GM19239 (cell line): ENCODE measurements at regions not wholly inside any gene's neighbourhood (a gene's known extent, or its start where the extent isn't known, plus 50 kb on each side); places are given as distances from the start of the nearest gene placed in this dataset.

Source experiments
- DNase-seq: peaks from one replicate; pipeline ENCODE4 v3.0.0; 2011; ENCODE audit warnings: low spot score; ENCODE audit not compliant: insufficient read length
- FAIRE-seq: peaks from 2 replicates; lab custom pipeline; 2011; peaks lifted over from hg19 to GRCh38; lab: Jason Lieb, UNC

DNA sequence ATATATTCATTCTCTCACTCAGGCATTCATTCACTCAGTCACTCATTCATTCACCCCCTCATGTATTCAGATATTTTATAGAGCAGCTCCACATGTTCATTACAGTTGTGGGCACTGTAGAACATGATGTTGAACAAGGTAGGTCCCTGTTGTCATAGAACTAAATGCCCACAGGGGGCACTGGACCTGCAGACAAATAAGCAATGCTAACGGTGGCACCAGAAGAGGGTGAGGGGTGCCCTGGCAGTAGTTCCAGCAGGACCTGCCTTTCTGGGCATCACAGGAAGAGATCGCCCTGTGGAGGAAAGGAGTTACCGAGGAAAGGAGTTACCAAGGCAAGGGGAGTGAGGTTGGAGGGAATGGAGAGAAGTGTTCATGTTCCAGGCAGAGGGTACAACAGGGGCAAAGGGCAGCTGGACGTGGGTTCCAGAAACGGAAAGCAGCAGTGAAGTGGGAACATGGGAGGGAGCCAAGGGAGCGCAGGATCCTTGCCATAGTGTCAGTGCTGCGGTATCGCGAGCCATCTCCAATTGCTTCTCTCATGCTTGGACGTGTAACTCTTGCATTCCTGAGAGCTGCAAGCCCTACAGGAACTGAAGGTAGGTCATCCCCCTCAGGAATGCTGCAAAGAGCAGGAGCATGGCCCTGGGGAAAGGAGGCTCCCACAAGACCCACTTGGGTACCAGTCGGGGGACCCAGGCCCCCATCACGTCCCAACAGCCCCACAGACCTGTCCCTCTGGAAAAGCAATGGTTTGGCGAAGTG, 128.2 kb downstream of the EDN3 start:
- FAIRE-seq (no peak), DNase-seq (no peak)

DNA sequence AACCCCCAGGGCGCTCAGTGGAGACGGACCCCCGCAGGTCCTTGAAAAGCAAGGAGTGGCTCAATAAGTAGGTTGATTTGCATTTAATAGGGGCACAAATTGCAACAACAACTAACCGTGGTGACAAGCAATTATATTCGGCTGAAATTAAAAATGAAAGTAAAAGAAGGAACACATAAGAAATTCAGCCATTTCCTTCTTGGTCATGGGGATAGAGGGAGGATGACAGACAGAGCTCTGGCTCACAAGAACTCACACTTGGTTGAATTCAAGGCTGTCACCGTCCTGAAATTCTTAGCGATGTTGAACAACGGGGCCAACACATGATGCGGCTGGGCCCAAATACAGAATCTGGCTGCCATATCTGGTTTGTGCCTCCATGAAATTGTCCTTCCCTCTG, 129.0 kb downstream of the EDN3 start:
- FAIRE-seq (no peak), DNase-seq (no peak)

DNA sequence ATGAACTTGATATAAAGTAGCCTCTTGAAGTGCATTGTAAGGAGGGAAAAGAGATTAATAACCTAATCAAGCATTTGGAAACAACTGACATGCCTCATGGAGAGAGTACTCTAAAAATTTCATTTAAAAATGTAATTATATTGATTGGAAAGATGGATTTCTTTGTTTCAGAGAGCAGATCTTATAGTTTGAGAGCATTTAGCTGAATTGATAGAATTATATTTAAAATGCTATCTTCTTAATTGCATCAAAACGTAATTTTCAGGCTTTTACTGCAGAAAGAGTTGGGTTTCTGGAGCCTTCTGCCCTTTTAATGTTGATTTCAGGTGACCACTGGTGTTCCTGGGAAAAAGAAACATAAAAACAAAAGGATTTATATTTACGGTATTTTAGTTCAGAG, 130.6 kb downstream of the EDN3 start:
- DNase-seq, result no peak
- FAIRE-seq, result no peak

DNA sequence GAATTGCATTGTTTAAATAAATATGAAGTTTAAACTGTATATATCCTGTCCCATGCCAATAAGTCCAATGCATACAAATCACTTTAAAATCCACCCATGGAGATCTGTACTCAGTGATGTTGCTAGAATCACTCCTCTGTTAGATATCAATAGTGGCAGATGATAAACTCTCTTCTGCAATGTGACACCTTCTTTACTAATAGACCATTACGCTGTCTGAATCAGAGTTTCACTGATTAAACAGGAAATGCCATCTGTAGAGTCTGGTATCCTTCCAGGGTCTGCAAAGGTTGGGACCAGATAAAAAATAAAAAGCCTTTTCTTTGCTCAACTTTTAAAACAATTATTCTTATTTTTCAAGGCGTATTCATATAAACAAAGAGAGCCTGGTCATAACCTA, 134.5 kb downstream of the EDN3 start:
- no peak for FAIRE-seq
- DNase-seq, result no peak

DNA sequence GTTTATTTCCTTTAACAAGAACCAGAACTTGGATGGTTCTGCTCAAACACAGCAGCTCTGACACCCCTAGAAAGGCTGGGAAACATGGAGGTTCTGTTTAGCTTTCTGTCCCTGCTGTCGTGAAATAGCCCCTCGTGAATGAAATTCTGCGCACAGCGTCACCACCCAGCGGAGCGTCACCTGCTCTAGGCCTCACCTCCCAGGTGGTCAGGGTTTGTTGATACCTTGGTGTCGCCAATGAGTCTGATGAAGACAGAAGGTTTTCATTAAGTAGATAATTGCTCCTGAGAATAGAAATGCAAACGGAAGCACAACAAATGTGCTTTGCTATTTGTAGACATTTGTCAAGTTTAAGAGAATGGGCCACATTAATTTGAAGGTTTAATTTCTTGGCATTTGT, 135.1 kb downstream of the EDN3 start:
- DNase-seq (no peak), FAIRE-seq (no peak)

DNA sequence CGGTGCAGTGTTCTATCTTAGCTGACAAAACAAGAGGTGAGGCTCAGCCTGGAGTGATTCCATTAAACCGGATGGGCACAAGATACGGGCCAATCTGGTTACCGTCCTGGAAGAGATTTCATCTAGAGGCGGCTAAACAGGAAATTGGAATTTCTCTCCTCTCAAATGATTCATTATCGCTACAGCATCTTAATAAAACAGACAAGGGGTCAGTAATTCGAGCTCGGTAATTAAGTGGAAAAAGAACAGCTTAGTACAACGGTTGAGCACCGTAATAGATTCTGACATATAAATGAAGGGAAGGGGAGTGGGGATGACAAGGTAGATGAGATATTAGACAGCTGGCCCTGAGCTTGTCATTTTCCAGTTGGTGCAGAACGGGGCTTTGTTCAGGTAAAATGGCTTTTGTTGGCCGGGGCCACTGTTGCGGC, 137.2 kb downstream of the EDN3 start:
- FAIRE-seq (no peak), DNase-seq (no peak)

DNA sequence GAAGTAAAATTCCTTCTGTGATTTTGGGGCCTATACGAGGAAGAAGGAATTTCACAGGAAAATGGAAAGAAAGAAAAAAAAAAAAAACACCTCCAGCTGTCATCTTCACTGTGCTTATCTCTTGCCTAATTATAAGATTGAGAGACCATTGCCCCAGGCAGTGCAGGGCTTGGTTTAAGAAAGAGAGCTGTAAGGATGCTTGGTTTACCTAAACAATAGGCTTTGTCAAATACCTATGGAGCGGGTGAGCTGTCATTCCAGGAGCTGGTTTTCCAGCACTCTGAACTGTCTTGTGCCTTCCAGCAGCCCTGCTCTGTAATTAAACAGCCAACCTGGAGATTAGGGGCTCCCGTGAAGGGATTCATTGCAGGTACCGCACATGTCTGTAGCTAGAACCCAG, 137.8 kb downstream of the EDN3 start:
- FAIRE-seq (no peak), DNase-seq (no peak)

DNA sequence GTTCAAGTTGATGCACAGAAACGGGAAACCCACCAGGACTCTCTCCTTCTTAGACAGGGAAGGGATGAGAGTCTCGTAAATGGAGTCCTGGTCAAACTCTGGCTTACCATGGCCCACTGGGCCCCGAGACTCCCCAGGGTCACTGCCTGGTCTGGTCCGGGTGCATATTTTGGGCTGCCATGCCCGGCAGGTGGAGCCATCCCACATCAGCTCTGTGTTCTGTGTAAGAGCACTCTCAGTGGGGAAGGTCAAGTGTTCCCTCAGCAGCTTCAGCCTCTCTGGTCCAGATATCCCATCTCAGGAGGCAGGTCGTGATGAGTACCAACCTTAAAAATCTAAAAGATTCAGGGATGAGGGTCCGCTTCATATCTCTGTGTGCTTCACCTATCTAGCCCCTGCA, 138.8 kb downstream of the EDN3 start:
- DNase-seq, result no peak
- no peak for FAIRE-seq

DNA sequence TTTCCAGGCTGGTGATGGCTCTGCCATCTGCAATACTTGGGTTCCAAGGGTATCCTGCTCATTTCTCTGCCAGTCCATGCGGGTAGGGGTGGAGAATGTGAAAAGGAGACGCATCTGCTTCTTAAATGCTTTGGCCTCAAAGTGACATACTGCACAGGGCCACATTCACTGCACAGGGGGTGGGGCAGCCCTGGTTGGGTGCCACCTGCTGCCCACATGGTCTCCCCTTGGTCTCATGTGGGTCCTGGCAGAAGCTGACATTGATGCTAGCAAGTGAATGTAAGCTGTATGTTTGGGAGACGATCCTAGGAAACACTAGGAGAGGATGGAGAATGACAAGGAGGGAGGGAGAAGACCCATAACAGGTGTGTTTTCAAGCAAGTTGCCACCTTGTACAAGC, 140.9 kb downstream of the EDN3 start:
- no peak for FAIRE-seq
- no peak for DNase-seq

DNA sequence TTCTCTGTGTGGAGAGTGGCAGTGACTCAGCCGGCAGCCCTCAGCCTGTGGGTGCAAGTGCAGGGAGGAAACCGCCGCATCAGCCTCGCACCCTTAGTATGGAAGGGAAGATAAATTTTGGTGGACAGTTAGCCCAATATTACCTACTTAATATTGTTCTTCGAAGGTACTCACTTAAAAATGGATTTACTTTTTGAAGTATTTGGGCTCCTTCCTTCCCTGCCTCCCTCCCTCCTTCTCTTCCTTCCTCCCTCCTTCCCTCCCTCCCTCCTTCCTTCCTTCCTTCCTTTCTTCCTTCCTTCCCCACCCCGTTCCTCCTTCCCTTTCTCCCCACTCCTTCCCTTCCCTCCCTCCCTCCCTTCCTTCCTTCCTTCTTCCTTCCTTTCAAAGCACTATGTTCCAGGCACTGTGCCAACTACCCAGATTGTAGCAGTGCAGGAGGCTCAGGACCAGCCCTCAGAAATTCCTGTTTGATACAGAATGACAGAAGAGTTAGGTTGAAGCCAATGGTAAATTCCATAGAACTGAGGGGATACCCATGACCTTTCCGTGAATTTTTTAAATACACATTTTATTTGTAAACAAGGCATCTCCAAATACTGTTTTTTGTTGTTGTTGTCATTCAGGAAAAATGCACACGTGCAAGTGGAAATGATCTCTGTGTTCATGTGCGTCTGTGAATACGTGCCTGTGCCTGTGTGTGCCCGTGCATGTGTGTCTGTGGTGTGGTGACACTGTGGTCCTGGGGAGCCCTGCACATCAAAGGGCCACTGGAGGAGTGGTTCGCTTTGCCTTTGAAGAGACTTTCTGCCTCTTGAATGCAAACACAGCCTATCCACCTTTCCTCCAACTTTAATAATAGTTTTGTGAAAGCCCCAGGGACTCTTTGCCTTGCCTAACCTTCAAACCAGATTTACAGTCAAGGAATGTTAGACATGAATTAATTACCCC, 141.7 kb downstream of the EDN3 start:
- FAIRE-seq, result no peak
- no peak for DNase-seq

DNA sequence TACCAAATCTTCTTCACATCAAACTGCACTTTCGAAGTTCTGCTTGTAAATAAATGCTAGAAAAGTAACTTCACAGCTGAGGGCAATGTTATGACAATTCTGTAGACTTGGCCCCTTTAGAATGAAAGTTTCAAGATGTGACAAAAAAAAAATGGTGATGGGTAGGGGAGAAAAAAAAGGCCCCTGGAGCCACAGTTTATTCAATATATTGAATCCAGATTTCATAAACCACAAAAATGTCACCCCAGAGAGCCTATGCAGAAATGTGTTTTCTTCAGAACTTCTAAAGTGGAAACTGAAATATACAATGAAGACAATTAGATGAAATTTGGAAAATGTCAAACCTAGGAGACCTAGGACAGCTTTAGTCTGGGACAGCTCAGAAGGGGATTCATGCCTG, 143.1 kb downstream of the EDN3 start:
- FAIRE-seq, result no peak
- DNase-seq, result no peak

DNA sequence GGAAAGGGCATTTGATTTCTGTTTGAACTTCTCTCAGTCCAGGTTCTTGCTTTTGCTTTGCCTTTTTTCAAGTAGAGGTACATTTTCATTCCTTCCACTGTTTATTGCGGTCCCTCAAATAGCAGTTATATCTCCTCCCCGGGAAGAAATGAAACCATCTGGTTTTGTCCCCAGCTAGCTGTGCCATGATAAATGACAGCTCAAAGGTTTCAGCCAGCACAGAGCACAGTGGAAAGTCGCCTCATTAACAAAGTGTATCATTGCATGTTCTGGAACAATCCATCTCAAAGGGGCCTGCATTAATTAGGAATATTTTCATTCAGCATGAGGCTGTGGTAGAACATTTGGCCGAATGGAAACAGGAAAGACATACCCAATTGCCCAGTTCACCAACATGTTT, 146.0 kb downstream of the EDN3 start:
- no peak for DNase-seq
- FAIRE-seq, result no peak

DNA sequence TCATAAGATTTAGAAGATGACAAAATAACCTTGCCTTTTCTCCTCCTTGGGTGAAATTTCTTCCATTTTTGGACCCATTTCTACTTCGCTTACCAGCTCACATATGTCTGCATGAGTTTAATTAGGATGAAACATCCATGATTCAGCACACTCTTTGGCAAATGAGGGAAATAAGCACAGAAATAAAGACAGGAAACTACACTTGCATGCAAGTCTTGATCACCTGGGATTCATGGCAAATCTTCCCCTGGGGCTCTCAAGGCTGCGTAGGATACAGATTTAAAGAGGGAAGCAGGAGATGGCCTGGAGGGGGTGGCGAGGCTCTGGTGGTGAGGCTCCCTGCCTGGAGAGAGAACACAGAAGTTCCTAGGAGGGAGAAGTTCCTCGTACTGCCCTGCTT, 147.8 kb downstream of the EDN3 start:
- FAIRE-seq, result no peak

DNA sequence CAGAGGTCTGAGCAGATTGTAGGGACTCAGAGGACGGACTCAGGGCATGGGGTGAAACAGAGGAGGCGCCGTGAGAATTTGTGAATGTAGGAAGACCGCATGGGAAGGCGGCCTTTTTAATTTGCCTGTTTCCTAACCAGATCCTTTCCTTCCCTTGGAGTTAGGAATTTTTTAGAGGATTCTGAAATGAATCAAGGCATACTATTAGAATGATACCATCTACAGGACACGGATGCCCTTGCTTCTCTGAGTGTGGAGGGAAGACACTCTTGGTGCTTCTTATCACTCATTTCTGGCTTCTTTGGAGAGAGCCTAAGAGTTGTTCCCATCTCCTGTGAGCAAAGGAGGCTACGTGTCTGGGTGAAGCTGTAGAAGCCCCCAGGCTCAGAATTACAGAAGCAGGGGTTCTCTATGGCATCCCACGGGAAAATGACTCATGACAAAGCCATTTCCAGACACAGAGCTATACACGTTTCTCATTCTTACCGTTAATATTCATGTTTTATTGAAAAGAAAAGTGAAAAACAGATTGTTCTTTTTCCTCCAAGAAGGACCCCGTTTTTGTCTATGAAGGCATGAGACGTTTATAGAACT, 148.5 kb downstream of the EDN3 start:
- DNase-seq, result no peak
- no peak for FAIRE-seq

More for the DNA sequence above, 147.8 kb downstream of the EDN3 start:
- DNase-seq, result no peak

DNA sequence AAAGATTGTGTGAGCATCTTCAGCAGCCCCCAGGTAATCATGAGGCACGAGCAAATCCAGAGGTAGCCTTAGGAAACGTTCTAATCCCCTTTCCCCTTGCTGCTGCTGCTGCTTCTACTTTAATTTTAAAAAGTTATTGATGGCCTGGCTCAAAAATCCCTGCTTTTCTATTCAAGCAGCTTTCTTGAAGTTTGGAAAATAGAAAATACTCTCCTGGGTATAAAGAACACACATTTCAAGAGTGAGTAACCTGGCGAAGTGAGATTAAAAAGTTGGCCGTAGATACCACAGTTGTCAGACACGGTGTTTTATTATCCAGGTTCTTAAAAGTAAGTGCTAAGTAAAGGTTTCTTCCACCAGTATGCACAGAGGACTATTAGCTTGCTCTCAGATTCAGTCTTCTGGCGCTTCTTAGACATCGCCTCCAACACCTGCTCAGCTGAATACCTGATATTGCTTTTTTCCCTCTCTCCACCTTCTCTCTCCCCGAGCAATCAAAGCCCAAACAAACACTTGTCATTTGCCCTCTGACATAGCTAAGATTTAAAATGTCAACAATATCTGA, 150.7 kb downstream of the EDN3 start:
- DNase-seq, result no peak
- FAIRE-seq, result no peak

DNA sequence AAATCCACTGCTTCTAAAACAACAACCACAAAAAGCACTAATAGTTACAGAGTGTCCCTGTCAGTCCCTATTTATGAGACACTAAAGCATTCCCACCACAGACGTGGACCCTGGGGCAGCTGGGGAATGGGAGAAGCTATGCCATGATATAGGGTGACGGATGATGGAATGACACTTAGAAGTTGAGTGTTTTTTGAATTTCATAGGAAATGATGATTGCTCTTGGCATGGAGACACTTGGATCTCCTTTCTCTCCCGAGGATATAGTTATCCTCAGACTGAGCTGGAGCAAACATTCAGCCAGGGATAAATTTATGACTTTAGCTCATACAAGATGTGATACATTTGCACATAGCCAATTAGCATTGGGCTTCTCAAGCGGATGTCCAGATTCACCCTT, 151.2 kb downstream of the EDN3 start:
- DNase-seq (no peak), FAIRE-seq (no peak)

DNA sequence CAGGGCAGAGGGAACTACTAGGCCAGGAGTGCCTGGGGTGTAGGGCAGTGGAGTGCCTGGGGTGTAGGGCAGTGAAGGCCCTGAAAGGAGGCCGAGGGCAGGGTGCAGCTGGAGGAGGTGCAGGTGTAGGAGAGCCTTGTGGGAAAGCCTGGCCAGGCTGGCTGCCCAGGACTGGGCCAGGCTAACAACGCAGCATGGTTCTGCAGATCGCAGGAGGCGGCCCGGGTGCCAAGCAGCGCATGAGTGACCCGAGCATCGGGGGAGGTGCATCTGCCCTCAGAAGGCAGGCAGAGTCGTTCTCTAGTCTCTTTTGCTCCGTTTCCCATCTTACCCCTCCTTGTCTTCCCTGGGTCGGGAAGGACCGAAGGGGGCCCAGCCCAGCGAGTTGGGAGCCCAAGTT, 151.5 kb upstream of the PHACTR3 start:
- DNase-seq, result no peak
- no peak for FAIRE-seq

DNA sequence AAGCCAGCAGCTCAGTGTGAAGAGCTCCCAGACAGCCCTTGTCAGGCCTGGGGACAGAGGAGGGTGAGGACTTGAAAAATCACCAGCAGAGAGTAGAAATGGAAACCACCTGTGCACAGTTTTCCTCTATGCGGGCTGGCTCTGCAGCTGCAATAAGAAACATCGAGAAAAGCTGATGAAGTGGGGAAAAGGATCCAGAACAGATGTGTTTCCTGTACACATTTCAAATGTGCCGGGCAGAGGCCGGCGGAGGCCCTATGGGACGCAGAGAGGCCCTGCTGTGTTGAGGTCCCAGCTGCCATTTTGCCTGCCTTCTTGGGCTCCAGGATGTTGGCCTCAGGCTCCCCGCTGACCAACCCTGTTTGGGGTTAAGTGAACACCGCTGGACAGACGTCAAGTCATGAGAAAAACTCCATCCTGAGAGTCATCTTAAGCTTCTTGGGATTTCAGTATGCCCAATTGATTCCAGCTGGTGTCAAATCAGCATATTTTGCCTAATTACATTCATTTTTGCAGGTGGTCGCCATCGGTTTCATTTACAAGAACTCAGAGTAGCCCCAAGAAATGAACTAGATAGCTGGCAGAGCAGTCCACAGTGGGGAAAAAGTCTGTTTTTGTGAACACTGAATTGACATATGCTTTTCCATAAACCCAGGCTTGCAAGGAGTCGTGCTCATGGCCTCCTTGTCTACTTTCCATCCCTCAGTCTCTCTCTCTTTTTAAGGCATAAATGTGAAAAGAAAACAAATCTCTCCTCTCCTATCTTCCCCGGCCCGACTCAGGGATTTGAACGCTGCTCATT, 150.4 kb upstream of the PHACTR3 start:
- no peak for FAIRE-seq

DNA sequence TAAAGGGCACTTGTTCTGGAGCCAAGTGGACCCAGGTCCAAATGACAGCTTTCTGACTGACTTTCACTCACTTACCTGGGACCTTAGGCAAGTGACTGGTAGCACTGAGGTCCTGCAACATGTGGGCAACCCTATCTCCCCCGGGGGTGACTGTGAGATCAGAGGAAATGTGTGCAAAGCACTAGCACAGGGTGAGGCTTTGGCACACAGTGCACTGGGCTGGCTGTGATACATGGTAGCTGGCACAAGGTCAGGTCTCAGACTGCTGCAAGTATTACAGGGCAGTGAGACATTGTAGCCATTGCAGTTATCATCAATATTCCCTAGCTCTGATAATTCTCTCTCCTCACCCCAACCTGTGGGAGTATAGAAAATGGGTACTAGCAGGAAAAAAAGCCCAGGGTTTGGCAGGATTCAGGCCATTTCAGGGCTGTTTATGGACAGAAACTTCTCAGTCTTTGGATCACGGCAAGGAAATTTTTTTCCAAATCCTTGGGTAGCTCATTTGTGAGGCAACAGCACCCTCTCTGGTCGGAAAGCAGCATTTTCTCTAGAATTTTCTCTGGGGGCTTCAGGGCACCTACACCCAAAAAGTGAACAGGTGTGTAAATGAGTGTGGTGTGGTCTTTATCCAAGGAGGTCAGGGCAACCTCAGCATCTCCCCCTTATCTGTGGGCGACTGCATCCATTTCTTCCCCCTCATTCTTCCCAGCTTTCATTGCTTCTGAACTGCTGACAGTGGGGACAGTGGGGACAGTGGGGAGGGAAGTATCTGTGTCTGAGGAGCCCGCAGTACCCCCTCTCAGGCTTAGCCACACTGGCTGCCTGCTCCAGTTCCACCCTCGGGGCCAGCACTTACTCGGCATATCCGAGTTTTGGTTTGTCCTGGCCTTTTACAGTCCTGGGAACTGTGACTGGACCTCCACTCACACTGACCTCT, 148.7 kb upstream of the PHACTR3 start:
- FAIRE-seq, result no peak

More for the DNA sequence above, 150.4 kb upstream of the PHACTR3 start:
- DNase-seq, result no peak

More for the DNA sequence above, 148.7 kb upstream of the PHACTR3 start:
- DNase-seq, result no peak
